ENCODE measurements at regions not wholly inside any gene's neighbourhood (a gene's known extent, or its start where the extent isn't known, plus 50 kb on each side); places are given as distances from the start of the nearest gene placed in this dataset.

GRCh38 chr4:23234018-23234417 lies 541.3 kb downstream of the GBA3 start:
- H3K4me3 ChIP-seq (ENCODE audit: low read length in 3 of 3), result no peak overlapping the region
- H3K27ac ChIP-seq (ENCODE audit: low read depth in 2 of 2, low read length in 2 of 2), result no peak overlapping the region
- no peaks in the 10 kb centered on the region for H3K27me3 ChIP-seq (ENCODE audit: control insufficient read depth, insufficient read depth, low read length)
- FAIRE-seq, result no peak
- TF ChIP-seq CTCF (IDR thresholded peaks at IDR 0.05; ENCODE audit: borderline replicate concordance, extremely low read depth, insufficient read depth), result no peak
- H3K36me3 ChIP-seq (ENCODE audit: control insufficient read depth in 2 of 3, insufficient read depth in 3 of 3, low read length in 3 of 3), result no peaks in the 10 kb centered on the region
- H3K9ac ChIP-seq (ENCODE audit: low read length in 3 of 3), result no peak overlapping the region
- no peak for DNase-seq
- intact Hi-C loops (cut with DNase I), result no loop called here
- no peaks in the 10 kb centered on the region for H3K9me3 ChIP-seq (ENCODE audit: control insufficient read depth in 2 of 3, insufficient read depth in 1 of 3, low read length in 3 of 3)
- H3K4me1 ChIP-seq (ENCODE audit: control insufficient read depth in 2 of 3, insufficient read depth in 2 of 3, low read depth in 1 of 3, low read length in 3 of 3), result peaks cover 0 to 13% (median 0%) of the 10 kb centered on the region in 3 donors

- no peak overlapping the region for H3K4me3 ChIP-seq (ENCODE audit: low read length in 3 of 3)
- H3K27me3 ChIP-seq (ENCODE audit: control insufficient read depth, insufficient read depth, low read length), result no peaks in the 10 kb centered on the region
- TF ChIP-seq CTCF (IDR thresholded peaks at IDR 0.05; ENCODE audit: borderline replicate concordance, extremely low read depth, insufficient read depth), result no peak
- no peak overlapping the region for H3K27ac ChIP-seq (ENCODE audit: low read depth in 2 of 2, low read length in 2 of 2)
- peaks cover 0 to 13% (median 0%) of the 10 kb centered on the region in 3 donors for H3K4me1 ChIP-seq (ENCODE audit: control insufficient read depth in 2 of 3, insufficient read depth in 2 of 3, low read depth in 1 of 3, low read length in 3 of 3)
- no peaks in the 10 kb centered on the region for H3K36me3 ChIP-seq (ENCODE audit: control insufficient read depth in 2 of 3, insufficient read depth in 3 of 3, low read length in 3 of 3)
- H3K9ac ChIP-seq (ENCODE audit: low read length in 3 of 3), result no peak overlapping the region
- no peaks in the 10 kb centered on the region for H3K9me3 ChIP-seq (ENCODE audit: control insufficient read depth in 2 of 3, insufficient read depth in 1 of 3, low read length in 3 of 3)
- intact Hi-C loops (cut with DNase I), result no loop called here
- FAIRE-seq, result no peak
- no peak for DNase-seq
These were observed 540.9 kb downstream of the GBA3 start for GRCh38 chr4:23233596-23233995.

- H3K4me1 ChIP-seq (ENCODE audit: control insufficient read depth in 2 of 3, insufficient read depth in 2 of 3, low read depth in 1 of 3, low read length in 3 of 3), result peaks cover 0 to 10% (median 0%) of the 10 kb centered on the region in 3 donors
- DNase-seq (no peak), FAIRE-seq (no peak)
- no peaks in the 10 kb centered on the region for H3K9me3 ChIP-seq (ENCODE audit: control insufficient read depth in 2 of 3, insufficient read depth in 1 of 3, low read length in 3 of 3)
- H3K27ac ChIP-seq (ENCODE audit: low read depth in 2 of 2, low read length in 2 of 2), result no peak overlapping the region
- no peak overlapping the region for H3K9ac ChIP-seq (ENCODE audit: low read length in 3 of 3)
- H3K27me3 ChIP-seq (ENCODE audit: control insufficient read depth, insufficient read depth, low read length), result no peaks in the 10 kb centered on the region
- no peak overlapping the region for H3K4me3 ChIP-seq (ENCODE audit: low read length in 3 of 3)
- TF ChIP-seq CTCF (IDR thresholded peaks at IDR 0.05; ENCODE audit: borderline replicate concordance, extremely low read depth, insufficient read depth), result no peak
- no peaks in the 10 kb centered on the region for H3K36me3 ChIP-seq (ENCODE audit: control insufficient read depth in 2 of 3, insufficient read depth in 3 of 3, low read length in 3 of 3)
- intact Hi-C loops (cut with DNase I), result no loop called here
These were observed 540.2 kb downstream of the GBA3 start for GRCh38 chr4:23232987-23233386.

- H3K4me3 ChIP-seq (ENCODE audit: low read length in 3 of 3), result no peak overlapping the region
- H3K4me1 ChIP-seq (ENCODE audit: control insufficient read depth in 2 of 3, insufficient read depth in 2 of 3, low read depth in 1 of 3, low read length in 3 of 3), result no peaks in the 10 kb centered on the region
- intact Hi-C loops (cut with DNase I), result no loop called here
- H3K9me3 ChIP-seq (ENCODE audit: control insufficient read depth in 2 of 3, insufficient read depth in 1 of 3, low read length in 3 of 3), result no peaks in the 10 kb centered on the region
- TF ChIP-seq CTCF (IDR thresholded peaks at IDR 0.05; ENCODE audit: borderline replicate concordance, extremely low read depth, insufficient read depth), result no peak
- DNase-seq, result no peak
- no peaks in the 10 kb centered on the region for H3K27me3 ChIP-seq (ENCODE audit: control insufficient read depth, insufficient read depth, low read length)
- FAIRE-seq, result no peak
- H3K27ac ChIP-seq (ENCODE audit: low read depth in 2 of 2, low read length in 2 of 2), result no peak overlapping the region
- no peak overlapping the region for H3K9ac ChIP-seq (ENCODE audit: low read length in 3 of 3)
- no peaks in the 10 kb centered on the region for H3K36me3 ChIP-seq (ENCODE audit: control insufficient read depth in 2 of 3, insufficient read depth in 3 of 3, low read length in 3 of 3)
These were observed 532.8 kb downstream of the GBA3 start for GRCh38 chr4:23225564-23225963.
